Esophagus (tissue), 2 donors: ENCODE measurements at regions not wholly inside any gene's neighbourhood (a gene's known extent, or its start where the extent isn't known, plus 50 kb on each side); places are given as distances from the start of the nearest gene placed in this dataset.

Source experiments
- H3K27ac ChIP-seq, 2 donors: one replicate each; pipeline ENCODE4 v1.5.1; 2013; ENCODE audit warnings: low read depth in 2 of 2, mild to moderate bottlenecking in 2 of 2, inconsistent platforms in 1 of 2, low read length in 1 of 2, moderate library complexity in 1 of 2
- H3K27me3 ChIP-seq, 2 donors: one replicate each; pipeline ENCODE4 v1.6.1; 2013; ENCODE audit warnings: low read length in 2 of 2, control low read depth in 1 of 2, mild to moderate bottlenecking in 1 of 2; ENCODE audit not compliant: insufficient read depth in 2 of 2, control insufficient read depth in 1 of 2
- H3K36me3 ChIP-seq, 2 donors: one replicate each; pipeline ENCODE4 v1.6.1; 2013; ENCODE audit warnings: low read length in 1 of 2; ENCODE audit not compliant: control insufficient read depth in 2 of 2, insufficient read depth in 2 of 2
- H3K4me1 ChIP-seq, 2 donors: one replicate each; pipeline ENCODE4 v1.6.1; 2013; ENCODE audit warnings: low read length in 1 of 2; ENCODE audit not compliant: control insufficient read depth in 2 of 2, insufficient read depth in 2 of 2
- H3K4me3 ChIP-seq, 2 donors: one replicate each; pipeline ENCODE4 v1.5.1; 2013; ENCODE audit warnings: low read length in 2 of 2, mild to moderate bottlenecking in 2 of 2, low read depth in 1 of 2, moderate library complexity in 1 of 2
- H3K9me3 ChIP-seq, 2 donors: one replicate each; pipeline ENCODE4 v1.6.1; 2013; ENCODE audit warnings: mild to moderate bottlenecking in 2 of 2, low read depth in 1 of 2, low read length in 1 of 2, moderate library complexity in 1 of 2; ENCODE audit not compliant: control insufficient read depth in 2 of 2, insufficient read depth in 1 of 2
- WGBS, 2 donors: extraction: QIAGEN DNeasy Blood & Tissue Kit; methylation state at CpG; one replicate each; pipeline ENCODE4 v1.1.7; 2013; 5-methylcytosine and 5-hydroxymethylcytosine counted together
- donor health status: healthy with polysubstance abuse.
- donor health status: Bipolar disorder and iron deficiency.

DNA sequence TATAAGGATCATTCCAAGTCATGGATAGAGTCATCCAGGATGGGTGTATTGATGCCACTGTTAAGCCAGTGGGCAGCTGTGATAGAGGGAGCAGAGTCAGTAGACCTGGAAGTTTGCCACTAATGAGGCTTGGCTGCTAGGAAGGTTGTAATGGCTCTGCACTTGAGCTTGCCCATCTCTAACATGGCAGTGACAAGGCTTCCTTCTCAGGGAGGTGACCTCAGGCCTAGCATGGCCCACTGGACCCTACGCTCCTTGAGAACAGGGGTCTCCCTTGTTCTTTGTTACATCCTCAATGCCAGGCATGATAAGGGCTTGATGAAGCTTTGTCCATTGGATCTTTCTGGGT lies 155.1 kb downstream of the CD83 start:
- H3K9me3 ChIP-seq: peaks cover 2 to 3% of the 10 kb centered on the region in 2 donors
- H3K36me3 ChIP-seq: no peaks in the 10 kb centered on the region
- no peaks in the 10 kb centered on the region for H3K27me3 ChIP-seq
- H3K4me3 ChIP-seq: no peak overlapping the region
- 97 to 100% methylated on average over 1 of the region's 1 CpG for WGBS, 2 donors
- peaks cover 12 to 29% of the 10 kb centered on the region in 2 donors for H3K4me1 ChIP-seq
- peak overlapping the region; percentile 83 to 92 for H3K27ac ChIP-seq

DNA sequence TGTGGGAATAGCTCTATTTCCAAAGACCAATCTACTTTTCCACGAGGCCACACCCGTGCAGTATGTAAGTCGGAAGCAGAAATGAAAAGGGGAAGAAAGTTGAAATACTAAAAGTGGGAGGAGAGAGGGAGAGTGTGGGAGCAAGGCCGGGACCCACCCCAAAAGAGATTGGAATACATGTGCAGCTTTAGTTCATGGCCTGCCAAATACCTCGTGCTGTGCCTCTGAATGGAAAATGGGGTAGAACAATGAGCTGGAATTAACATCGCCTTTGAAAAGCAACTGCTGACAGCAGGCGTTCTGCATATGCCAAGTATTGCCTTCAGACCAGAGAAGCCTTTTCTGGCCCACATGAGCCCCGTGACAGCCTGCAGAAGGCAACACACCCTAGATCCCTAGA lies 155.6 kb downstream of the CD83 start:
- Histone ChIP-seq H3K4me1 (peaks cover 12 to 29% of the 10 kb centered on the region in 2 donors), H3K27ac (peak overlapping the region; percentile 83 to 92)
- 59 to 69% methylated on average over 8 of the region's 8 CpGs for whole genome bisulfite sequencing, 2 donors

DNA sequence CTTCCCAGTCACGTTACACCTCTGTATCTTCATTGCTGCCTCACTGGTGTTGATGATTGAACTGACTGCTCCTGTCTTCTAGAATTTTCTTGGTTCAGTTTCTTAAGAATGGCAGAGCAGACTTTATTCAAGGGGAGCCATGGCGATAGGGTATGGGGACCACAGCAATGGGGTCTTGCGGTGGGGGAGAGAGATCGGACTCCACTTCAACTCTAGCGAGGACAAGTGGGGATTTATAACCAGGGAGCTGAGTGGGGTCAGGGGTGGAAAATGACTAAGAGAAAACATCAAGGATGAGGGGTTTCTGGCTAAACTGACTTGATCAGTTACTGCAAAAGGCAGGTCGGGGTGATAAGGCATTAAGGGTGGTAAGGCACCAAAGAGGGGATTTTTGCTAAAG lies 156.4 kb downstream of the CD83 start:
- H3K4me3 ChIP-seq: no peak overlapping the region
- H3K27me3 ChIP-seq: no peaks in the 10 kb centered on the region
- H3K27ac ChIP-seq: peak overlapping the region; percentile 83 to 89
- no peaks in the 10 kb centered on the region for H3K36me3 ChIP-seq
- peaks cover 2 to 3% of the 10 kb centered on the region in 2 donors for H3K9me3 ChIP-seq
- WGBS, 2 donors: 83 to 88% methylated on average over 6 of the region's 6 CpGs
- peaks cover 12 to 29% of the 10 kb centered on the region in 2 donors for H3K4me1 ChIP-seq

More for the DNA sequence above, 155.6 kb downstream of the CD83 start:
- H3K36me3 ChIP-seq: no peaks in the 10 kb centered on the region
- no peak overlapping the region for H3K4me3 ChIP-seq
- H3K9me3 ChIP-seq: peaks cover 2 to 3% of the 10 kb centered on the region in 2 donors
- no peaks in the 10 kb centered on the region for H3K27me3 ChIP-seq

DNA sequence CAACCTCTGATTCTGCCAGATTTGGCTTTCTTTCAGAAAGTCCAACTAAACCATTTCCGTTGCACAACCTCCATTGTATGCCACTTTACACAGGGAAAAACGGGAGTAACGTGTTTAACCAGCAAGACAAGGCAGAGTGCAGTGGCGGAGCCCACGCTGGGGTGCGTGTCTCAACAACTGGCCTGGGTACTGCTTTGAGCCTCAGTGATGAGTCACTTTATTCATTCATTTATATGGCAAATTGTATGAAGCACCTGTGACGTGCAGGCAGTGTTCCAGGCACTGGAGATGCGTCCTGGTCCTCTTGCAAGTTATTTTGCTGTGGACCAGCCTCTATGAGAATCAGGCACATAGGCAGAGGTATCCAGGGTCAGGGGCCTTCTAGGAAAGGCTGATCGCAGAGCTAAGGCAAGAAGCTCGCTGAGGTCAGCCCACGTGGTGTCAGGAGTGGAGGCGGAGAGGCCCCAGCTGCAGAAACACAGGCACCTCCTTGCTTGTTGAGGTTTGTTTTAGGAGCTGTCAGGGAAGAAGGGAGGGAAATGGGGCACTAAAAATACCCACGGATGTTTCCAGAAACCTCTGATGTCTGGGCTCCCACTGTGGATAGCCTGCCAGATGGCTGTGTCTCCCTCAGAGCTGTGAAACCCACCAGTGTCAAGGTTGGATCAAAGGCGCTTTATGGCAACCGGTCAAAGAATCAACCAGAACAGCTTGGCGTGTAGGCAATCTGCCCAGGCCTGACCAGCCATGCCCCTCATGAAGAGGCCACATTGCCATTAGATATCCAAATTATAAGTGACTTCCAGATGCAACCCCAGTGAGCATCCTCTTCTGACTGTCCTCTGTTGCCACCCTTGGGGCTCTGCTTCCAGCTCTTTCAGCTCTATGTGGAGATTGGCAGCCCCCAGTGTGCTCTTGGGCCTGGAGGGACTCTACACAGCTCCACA lies 157.2 kb downstream of the CD83 start:
- 52 to 73% methylated on average over 16 of the region's 16 CpGs for WGBS, 2 donors
- Histone ChIP-seq H3K4me1 (peaks cover 12 to 29% of the 10 kb centered on the region in 2 donors), H3K27ac (peak overlapping the region; percentile 83 to 85)

DNA sequence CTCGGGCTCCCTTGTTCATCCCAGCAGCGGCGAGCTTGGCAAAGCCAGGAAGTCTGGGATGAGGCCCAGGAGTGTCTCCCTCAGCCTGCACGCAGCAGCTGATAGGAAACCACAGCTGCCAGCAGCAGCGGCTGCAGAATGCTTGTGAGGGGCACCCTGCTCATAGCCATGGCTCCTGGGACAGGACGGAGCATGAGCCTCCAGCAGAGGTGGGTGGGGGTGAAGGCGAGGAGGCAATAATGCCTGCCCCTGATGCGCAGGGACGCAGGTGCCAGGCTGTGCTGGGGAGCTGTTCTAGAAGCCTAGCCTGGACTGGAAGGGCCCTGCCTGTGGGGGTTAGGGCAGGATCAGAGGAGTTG lies 157.9 kb downstream of the CD83 start:
- H3K4me1 ChIP-seq: peaks cover 8 to 26% of the 10 kb centered on the region in 2 donors
- peak overlapping the region; percentile 65 to 85 for H3K27ac ChIP-seq
- H3K27me3 ChIP-seq: no peaks in the 10 kb centered on the region
- H3K36me3 ChIP-seq: no peaks in the 10 kb centered on the region
- WGBS, 2 donors: 43 to 59% methylated on average over 9 of the region's 9 CpGs
- no peak overlapping the region for H3K4me3 ChIP-seq
- peaks cover 2 to 3% of the 10 kb centered on the region in 2 donors for H3K9me3 ChIP-seq

More for the DNA sequence above, 157.2 kb downstream of the CD83 start:
- Histone ChIP-seq H3K9me3 (peaks cover 2 to 3% of the 10 kb centered on the region in 2 donors), H3K36me3 (no peaks in the 10 kb centered on the region), H3K27me3 (no peaks in the 10 kb centered on the region), H3K4me3 (no peak overlapping the region)

DNA sequence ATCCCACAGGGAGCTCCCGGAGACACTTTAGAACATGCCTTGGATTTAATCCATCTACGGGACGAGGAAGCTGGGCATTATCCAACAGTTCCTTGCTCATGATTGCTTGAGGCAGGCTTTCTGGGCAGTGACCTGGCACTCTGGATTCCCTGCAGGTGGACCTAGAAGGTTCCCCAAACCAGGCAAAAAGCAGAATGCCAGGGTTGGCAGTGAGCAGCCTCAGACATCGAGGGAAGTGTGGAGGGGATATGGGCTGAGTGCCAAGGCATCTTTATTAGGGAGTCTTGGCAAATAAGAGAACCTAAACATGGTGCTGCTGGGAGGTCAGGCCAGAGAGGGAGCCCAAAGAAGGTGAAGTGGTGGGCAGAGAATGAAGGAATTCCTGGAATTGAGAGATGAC lies 158.5 kb downstream of the CD83 start:
- 26 to 44% methylated on average over 4 of the region's 4 CpGs for WGBS, 2 donors
- Histone ChIP-seq H3K27ac (peak overlapping the region in 1 of 2 donors; percentile 85), H3K9me3 (peaks cover 2 to 3% of the 10 kb centered on the region in 2 donors), H3K27me3 (no peaks in the 10 kb centered on the region), H3K36me3 (no peaks in the 10 kb centered on the region), H3K4me3 (no peak overlapping the region), H3K4me1 (peaks cover 8 to 26% of the 10 kb centered on the region in 2 donors)

DNA sequence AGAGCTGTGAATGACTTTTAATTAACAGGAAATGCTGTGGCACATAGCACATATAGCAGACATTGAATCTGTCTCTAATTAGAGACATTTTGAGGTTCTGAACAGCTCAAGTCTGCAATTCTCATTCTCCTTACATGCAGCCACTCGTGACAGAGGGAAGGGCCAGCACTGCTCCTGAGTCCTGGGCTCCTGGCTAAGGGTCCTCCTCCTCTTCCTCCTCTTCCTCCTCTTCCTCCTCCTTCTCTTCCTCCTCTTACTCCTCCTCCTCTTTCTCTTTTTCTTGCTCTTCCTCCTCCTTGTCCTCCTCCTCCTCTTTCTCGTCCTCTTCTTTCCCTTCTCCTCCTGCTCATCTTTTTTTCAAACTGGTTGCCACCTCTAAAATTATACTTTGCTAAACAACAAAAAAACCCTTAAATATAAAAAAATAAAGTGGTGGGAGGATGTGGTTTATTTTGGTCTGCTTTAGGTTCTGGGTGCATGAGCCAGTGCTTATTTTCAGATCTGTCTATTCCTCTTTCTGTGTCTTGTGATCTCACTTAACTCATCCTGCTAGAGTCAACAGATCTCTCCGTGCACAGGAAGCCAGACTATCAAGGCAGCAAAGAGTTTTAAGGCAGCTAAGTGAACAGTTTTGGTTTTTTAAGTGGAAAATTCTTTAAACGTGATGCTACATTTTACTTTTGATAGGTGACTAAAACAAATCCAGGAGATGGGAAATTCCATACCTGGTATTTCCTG lies 159.3 kb downstream of the CD83 start:
- Histone ChIP-seq H3K27me3 (no peaks in the 10 kb centered on the region), H3K36me3 (no peaks in the 10 kb centered on the region), H3K4me3 (no peak overlapping the region), H3K27ac (no peak overlapping the region), H3K4me1 (peaks cover 8 to 26% of the 10 kb centered on the region in 2 donors), H3K9me3 (peaks cover 2 to 3% of the 10 kb centered on the region in 2 donors)
- 58% methylated on average over 4 of the region's 4 CpGs for whole genome bisulfite sequencing, 2 donors

DNA sequence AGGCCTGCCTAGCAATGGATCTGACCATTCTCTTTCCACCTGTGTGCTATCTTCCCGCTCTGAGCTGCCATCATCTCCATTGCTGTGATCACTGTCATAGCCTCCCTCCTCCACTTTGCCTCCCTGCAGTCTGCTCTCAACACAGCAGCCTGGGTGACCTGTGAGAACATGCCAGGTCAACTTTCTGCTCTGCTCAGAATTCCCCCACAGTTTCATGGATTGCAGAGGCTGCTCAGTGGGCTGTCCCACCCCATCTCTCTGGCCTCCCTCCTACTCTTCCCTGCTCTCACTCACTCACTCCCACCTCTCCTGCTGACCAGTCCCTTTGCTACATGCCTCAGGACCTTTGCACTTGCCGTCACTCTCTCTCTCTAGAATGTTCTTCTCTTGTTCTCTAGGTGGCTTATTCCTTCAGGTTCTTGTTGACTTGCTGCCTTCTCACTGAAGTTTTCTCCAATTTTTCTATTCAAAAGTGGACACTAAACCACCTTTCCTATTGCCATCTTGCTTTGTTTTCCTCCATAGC lies 159.9 kb downstream of the CD83 start:
- no peaks in the 10 kb centered on the region for H3K27me3 ChIP-seq
- no peaks in the 10 kb centered on the region for H3K36me3 ChIP-seq
- peaks cover 2 to 3% of the 10 kb centered on the region in 2 donors for H3K9me3 ChIP-seq
- 84 to 93% methylated on average over 2 of the region's 2 CpGs for WGBS, 2 donors
- H3K27ac ChIP-seq: no peak overlapping the region
- peaks cover 8 to 26% of the 10 kb centered on the region in 2 donors for H3K4me1 ChIP-seq
- H3K4me3 ChIP-seq: no peak overlapping the region

DNA sequence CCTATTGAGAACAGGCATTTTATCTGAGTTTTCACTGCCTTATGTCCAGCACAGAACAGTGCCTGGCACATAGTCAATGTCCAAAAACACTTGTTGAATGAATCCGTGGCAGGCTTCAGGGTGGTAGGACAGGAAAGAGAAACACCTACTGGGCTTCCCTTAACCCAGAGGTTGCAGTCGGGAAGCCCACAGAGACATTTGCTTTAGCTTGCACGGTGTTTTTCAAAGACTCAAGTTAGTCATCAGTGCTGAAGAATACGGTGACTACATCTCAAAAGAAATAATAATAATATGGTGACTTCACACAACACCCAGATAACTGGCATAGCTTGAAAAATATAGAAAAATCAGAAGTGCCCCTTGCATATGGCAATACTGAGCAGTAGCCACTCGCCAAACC lies 160.4 kb downstream of the CD83 start:
- no peaks in the 10 kb centered on the region for H3K27me3 ChIP-seq

More for the DNA sequence above, 160.4 kb downstream of the CD83 start:
- H3K36me3 ChIP-seq: no peaks in the 10 kb centered on the region
- H3K4me3 ChIP-seq: no peak overlapping the region
- no peak overlapping the region for H3K27ac ChIP-seq
- no peaks in the 10 kb centered on the region for H3K9me3 ChIP-seq
- peaks cover 8 to 24% of the 10 kb centered on the region in 2 donors for H3K4me1 ChIP-seq
- WGBS, 2 donors: 78 to 81% methylated on average over 5 of the region's 5 CpGs
